Vagina (tissue), 2 donors: ENCODE measurements at regions not wholly inside any gene's neighbourhood (a gene's known extent, or its start where the extent isn't known, plus 50 kb on each side); places are given as distances from the start of the nearest gene placed in this dataset.

Source experiments
- POLR2A ChIP-seq, 2 donors: fragments of 450-650 bp; IDR thresholded peaks; one replicate each; pipeline ENCODE4 v1.6.1; 2017; ENCODE audit warnings: antibody characterized with exemption in 2 of 2, mild to moderate bottlenecking in 2 of 2, moderate library complexity in 2 of 2
- POLR2AphosphoS5 ChIP-seq, 2 donors: sonication (generic); formaldehyde crosslinking; IDR thresholded peaks; one replicate each; pipeline ENCODE4 v1.9.0; 2017; ENCODE audit warnings: antibody characterized with exemption in 2 of 2, mild to moderate bottlenecking in 2 of 2, low read depth in 1 of 2; ENCODE audit not compliant: insufficient read depth in 1 of 2
- TF ChIP-seq, protein P1 (sequence below), 3 experiments: fragments of 450-650 bp in 2 of 3; fragments of 200-600 bp in 1 of 3; sonication (generic) in 1 of 3; IDR thresholded peaks; one replicate each; pipeline ENCODE4 v1.5.1; 2017 to 2019; ENCODE audit warnings: antibody characterized with exemption in 3 of 3, mild to moderate bottlenecking in 2 of 3, moderate library complexity in 2 of 3

DNA sequence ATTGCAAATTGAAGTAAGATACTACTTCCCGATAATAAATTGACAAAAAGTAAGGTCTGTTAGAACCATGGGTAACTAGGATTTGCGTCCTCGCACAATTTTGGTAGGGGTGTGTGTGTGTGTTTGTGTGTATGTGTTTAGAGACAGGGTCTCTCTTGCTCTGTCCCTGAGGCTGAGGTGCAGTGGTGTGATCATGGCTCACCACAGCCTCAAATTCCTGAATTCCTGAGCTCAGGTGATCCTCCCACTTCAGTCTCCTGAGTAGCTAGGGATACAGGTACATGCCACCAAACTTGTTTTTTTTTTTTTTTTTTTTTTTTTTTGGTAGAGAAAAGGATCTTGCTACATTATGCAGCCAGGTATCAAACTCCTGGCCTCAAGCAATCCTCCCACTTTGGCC lies 209.2 kb upstream of the ESRRG start:
- TF ChIP-seq, protein P1, sequence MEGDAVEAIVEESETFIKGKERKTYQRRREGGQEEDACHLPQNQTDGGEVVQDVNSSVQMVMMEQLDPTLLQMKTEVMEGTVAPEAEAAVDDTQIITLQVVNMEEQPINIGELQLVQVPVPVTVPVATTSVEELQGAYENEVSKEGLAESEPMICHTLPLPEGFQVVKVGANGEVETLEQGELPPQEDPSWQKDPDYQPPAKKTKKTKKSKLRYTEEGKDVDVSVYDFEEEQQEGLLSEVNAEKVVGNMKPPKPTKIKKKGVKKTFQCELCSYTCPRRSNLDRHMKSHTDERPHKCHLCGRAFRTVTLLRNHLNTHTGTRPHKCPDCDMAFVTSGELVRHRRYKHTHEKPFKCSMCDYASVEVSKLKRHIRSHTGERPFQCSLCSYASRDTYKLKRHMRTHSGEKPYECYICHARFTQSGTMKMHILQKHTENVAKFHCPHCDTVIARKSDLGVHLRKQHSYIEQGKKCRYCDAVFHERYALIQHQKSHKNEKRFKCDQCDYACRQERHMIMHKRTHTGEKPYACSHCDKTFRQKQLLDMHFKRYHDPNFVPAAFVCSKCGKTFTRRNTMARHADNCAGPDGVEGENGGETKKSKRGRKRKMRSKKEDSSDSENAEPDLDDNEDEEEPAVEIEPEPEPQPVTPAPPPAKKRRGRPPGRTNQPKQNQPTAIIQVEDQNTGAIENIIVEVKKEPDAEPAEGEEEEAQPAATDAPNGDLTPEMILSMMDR (IDR thresholded peaks at IDR 0.05) = no peak
- no peak for TF ChIP-seq POLR2AphosphoS5 (IDR thresholded peaks at IDR 0.05; ENCODE audit: insufficient read depth in 1 of 2, low read depth in 1 of 2)
- TF ChIP-seq POLR2A (IDR thresholded peaks at IDR 0.05) = no peak
